Fibroblast of villous mesenchyme (primary cell): ENCODE measurements at regions not wholly inside any gene's neighbourhood (a gene's known extent, or its start where the extent isn't known, plus 50 kb on each side); places are given as distances from the start of the nearest gene placed in this dataset.
"Not testable (repeated sequence)": the region's sequence is repeated elsewhere in the genome, so short reads cannot be mapped to it uniquely, and the experiment has no call there.

Source experiments
- DNase-seq: peaks from one replicate; pipeline ENCODE4 v3.0.0-alpha.2; 2010; ENCODE audit warnings: low read depth
- H3K4me3 ChIP-seq: 2 replicates; pipeline ENCODE4 v1.5.1; 2011; ENCODE audit warnings: low read depth, mild to moderate bottlenecking, low read length
- CTCF ChIP-seq: IDR thresholded peaks from 2 replicates; pipeline ENCODE4 v1.5.1; 2012; ENCODE audit warnings: low read depth, mild to moderate bottlenecking, low read length; ENCODE audit not compliant: insufficient read depth

- not testable (repeated sequence) for DNase-seq, H3K4me3 ChIP-seq
Observed at GRCh38 chr5:71343994-71344393, 111.5 kb upstream of the BDP1 start.

- not testable (repeated sequence) for H3K4me3 ChIP-seq, DNase-seq
Observed at GRCh38 chr5:71372601-71373000, 82.8 kb upstream of the BDP1 start.

GRCh38 chr5:71373054-71373734 is 82.3 kb upstream of the BDP1 start:
- DNase-seq, H3K4me3 ChIP-seq: not testable (repeated sequence)

- H3K4me3 ChIP-seq, DNase-seq: not testable (repeated sequence)
Observed at GRCh38 chr5:71384204-71384603, 71.2 kb upstream of the BDP1 start.

- no peak overlapping the region for H3K4me3 ChIP-seq
- TF ChIP-seq CTCF = no peak
Observed at GRCh38 chr5:71384706-71385105, 70.7 kb upstream of the BDP1 start.

GRCh38 chr5:71385208-71385607 is 70.2 kb upstream of the BDP1 start:
- peak; percentile 1 for DNase-seq
- not testable (repeated sequence) for H3K4me3 ChIP-seq

More at GRCh38 chr5:71384706-71385105, 70.7 kb upstream of the BDP1 start:
- DNase-seq = no peak

GRCh38 chr5:71388184-71388583 is 67.3 kb upstream of the BDP1 start:
- not testable (repeated sequence) for H3K4me3 ChIP-seq, DNase-seq

- H3K4me3 ChIP-seq, DNase-seq: not testable (repeated sequence)
Observed at GRCh38 chr5:71398400-71398799, 57.1 kb upstream of the BDP1 start.

GRCh38 chr5:71398859-71399258 is 56.6 kb upstream of the BDP1 start:
- not testable (repeated sequence) for DNase-seq, H3K4me3 ChIP-seq

GRCh38 chr5:71399443-71399842 is 56.0 kb upstream of the BDP1 start:
- not testable (repeated sequence) for DNase-seq

GRCh38 chr5:71400626-71401025 is 54.8 kb upstream of the BDP1 start:
- DNase-seq, H3K4me3 ChIP-seq: not testable (repeated sequence)

More at GRCh38 chr5:71399443-71399842, 56.0 kb upstream of the BDP1 start:
- H3K4me3 ChIP-seq = not testable (repeated sequence)

- H3K4me3 ChIP-seq, DNase-seq: not testable (repeated sequence)
Observed at GRCh38 chr5:71401150-71401549, 54.3 kb upstream of the BDP1 start.

GRCh38 chr5:71401564-71401963 is 53.9 kb upstream of the BDP1 start:
- DNase-seq, H3K4me3 ChIP-seq: not testable (repeated sequence)

GRCh38 chr5:71404441-71404840 is 51.0 kb upstream of the BDP1 start:
- H3K4me3 ChIP-seq = not testable (repeated sequence)

GRCh38 chr5:71404936-71405335 is 50.5 kb upstream of the BDP1 start:
- H3K4me3 ChIP-seq, DNase-seq: not testable (repeated sequence)

More at GRCh38 chr5:71404441-71404840, 51.0 kb upstream of the BDP1 start:
- not testable (repeated sequence) for DNase-seq
